Stomach (tissue), 8 donors: ENCODE measurements at regions not wholly inside any gene's neighbourhood (a gene's known extent, or its start where the extent isn't known, plus 50 kb on each side); places are given as distances from the start of the nearest gene placed in this dataset.

ENCODE experiments used
- DNase-seq, 2 donors: peaks; one replicate each; pipeline versions ENCODE4 v3.0.0 to v3.0.0-alpha.2; 2013 to 2019
- H3K27ac ChIP-seq, 5 donors: fragments of 200-600 bp in 4 of 5; sonication (generic) in 4 of 5; one replicate each; pipeline ENCODE4 v1.5.1; 2013 to 2019; ENCODE audit warnings: mild to moderate bottlenecking in 1 of 5, moderate library complexity in 1 of 5
- H3K27me3 ChIP-seq, 3 donors: fragments of 200-600 bp; sonication (generic); one replicate each; pipeline ENCODE4 v1.5.1; 2017 to 2019; ENCODE audit warnings: mixed run types in 1 of 3
- H3K36me3 ChIP-seq, 4 donors: fragments of 200-600 bp; sonication (generic); 1 replicate in 3 of 4; 2 replicates in 1 of 4; pipeline ENCODE4 v1.5.1; 2016 to 2019
- H3K4me1 ChIP-seq, 4 donors: fragments of 200-600 bp; sonication (generic); one replicate each; pipeline ENCODE4 v1.5.1; 2016 to 2019
- H3K4me3 ChIP-seq, 4 donors: fragments of 200-600 bp; sonication (generic) in 3 of 4; one replicate each; pipeline ENCODE4 v1.5.1; 2016 to 2019; ENCODE audit warnings: mild to moderate bottlenecking in 1 of 4
- H3K9me3 ChIP-seq, 4 donors: fragments of 200-600 bp; sonication (generic); one replicate each; pipeline ENCODE4 v1.5.1; 2016 to 2019
- EP300 ChIP-seq: sonication (generic); formaldehyde crosslinking; IDR thresholded peaks from one replicate; pipeline ENCODE4 v1.6.1; 2017; ENCODE audit warnings: antibody characterized with exemption
- POLR2A ChIP-seq, 4 donors: fragments of 450-650 bp; IDR thresholded peaks; one replicate each; pipeline ENCODE4 v1.6.1; 2016; ENCODE audit warnings: antibody characterized with exemption in 4 of 4, control low read depth in 2 of 4, mild to moderate bottlenecking in 1 of 4, moderate library complexity in 1 of 4
- POLR2AphosphoS5 ChIP-seq, 3 donors: sonication (generic); formaldehyde crosslinking; IDR thresholded peaks; one replicate each; pipeline ENCODE4 v1.6.1; 2016; ENCODE audit warnings: antibody characterized with exemption in 3 of 3
- WGBS, 5 donors: extraction: QIAGEN DNeasy Blood & Tissue Kit in 3 of 5; methylation state at CpG; one replicate each; pipeline versions ENCODE4 v1.1.5 to v1.1.7; 2013 to 2018; 5-methylcytosine and 5-hydroxymethylcytosine counted together
- intact Hi-C: fragments of 100-400 bp; cut with DNase I; formaldehyde crosslinking; loops from one replicate; pipeline ENCODE4 v1.15.1; 2023; ENCODE audit warnings: low total_unique reads
- TF ChIP-seq, protein P1 (sequence below), 7 experiments: fragments of 450-650 bp in 4 of 7; fragments of 200-600 bp in 3 of 7; sonication (generic) in 3 of 7; IDR thresholded peaks; one replicate each; pipeline ENCODE4 v1.5.1; 2016 to 2019; ENCODE audit warnings: antibody characterized with exemption in 7 of 7, control low read depth in 2 of 7, mild to moderate bottlenecking in 1 of 7
- donor health status: healthy with polysubstance abuse.
- donor health status: Bipolar disorder and iron deficiency.
- donor health status: healthy.

DNA sequence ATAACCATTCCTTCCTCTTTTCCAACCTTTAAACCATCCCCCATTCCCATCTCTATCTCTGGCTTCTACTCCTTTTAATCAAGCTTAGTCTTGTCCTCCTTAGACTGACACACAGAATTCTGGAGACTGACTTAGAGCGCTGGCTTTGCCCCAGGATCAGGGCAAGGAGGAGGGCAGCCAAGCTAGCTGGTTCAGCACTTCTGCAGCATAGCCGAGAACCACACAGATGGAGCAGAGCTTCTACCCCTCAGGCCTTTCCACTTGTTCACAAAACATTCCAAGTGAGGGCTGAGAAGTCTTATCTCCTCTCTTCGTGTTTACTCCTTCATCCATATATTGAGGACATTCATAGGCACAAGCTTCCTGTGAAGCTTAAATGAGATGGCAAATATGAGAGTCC lies 246.5 kb upstream of the PEX5L start:
- DNase-seq, result no peak
- Histone ChIP-seq H3K9me3 (no peaks in the 10 kb centered on the region), H3K4me3 (no peak overlapping the region), H3K4me1 (no peaks in the 10 kb centered on the region), H3K27me3 (no peaks in the 10 kb centered on the region), H3K27ac (no peak overlapping the region), H3K36me3 (no peaks in the 10 kb centered on the region)
- TF ChIP-seq, protein P1, sequence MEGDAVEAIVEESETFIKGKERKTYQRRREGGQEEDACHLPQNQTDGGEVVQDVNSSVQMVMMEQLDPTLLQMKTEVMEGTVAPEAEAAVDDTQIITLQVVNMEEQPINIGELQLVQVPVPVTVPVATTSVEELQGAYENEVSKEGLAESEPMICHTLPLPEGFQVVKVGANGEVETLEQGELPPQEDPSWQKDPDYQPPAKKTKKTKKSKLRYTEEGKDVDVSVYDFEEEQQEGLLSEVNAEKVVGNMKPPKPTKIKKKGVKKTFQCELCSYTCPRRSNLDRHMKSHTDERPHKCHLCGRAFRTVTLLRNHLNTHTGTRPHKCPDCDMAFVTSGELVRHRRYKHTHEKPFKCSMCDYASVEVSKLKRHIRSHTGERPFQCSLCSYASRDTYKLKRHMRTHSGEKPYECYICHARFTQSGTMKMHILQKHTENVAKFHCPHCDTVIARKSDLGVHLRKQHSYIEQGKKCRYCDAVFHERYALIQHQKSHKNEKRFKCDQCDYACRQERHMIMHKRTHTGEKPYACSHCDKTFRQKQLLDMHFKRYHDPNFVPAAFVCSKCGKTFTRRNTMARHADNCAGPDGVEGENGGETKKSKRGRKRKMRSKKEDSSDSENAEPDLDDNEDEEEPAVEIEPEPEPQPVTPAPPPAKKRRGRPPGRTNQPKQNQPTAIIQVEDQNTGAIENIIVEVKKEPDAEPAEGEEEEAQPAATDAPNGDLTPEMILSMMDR (IDR thresholded peaks at IDR 0.05), result no peak
- TF ChIP-seq POLR2A (IDR thresholded peaks at IDR 0.05) (no peak), EP300 (no peak), POLR2AphosphoS5 (IDR thresholded peaks at IDR 0.05) (no peak)
- WGBS, 5 donors, result 58 to 80% (median 70%) methylated on average over 3 of the region's 3 CpGs
- intact Hi-C loops, result no loop called here

DNA sequence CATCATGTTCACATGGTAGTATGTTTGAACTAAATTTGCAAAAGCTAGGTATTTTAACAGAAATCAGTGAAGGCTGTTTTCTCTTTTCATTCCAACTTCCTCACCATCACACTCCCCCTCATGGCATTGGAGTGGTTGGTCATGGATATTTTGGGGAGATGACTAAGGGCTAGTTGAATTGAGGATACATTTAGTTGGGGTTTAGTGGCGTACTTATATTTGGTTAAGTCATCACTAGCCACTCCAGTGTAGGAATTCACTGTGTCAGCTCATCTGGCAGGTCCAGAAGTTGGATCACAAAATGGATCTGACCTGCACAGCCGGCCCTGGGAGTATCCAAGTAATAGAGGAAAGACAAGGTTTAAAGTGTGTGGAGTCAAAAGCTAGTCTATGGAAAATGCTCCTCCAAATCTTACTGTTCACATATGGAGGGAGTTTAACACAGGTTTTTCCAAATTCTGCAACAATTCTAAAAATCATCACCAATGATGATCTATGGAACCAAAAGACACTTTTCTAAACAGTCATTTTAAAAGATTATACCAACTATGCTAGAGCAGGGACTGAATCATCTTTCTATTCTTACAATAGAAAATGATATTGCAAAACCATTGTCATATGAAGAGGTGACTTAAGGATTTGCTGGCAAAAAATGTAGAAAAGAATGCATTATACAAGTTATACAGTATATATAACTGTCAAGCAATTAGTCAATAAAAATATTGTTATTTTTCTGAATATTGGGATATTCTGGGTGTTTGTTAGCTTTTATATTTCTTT lies 247.8 kb upstream of the PEX5L start:
- H3K27me3 ChIP-seq, result no peaks in the 10 kb centered on the region
- H3K27ac ChIP-seq, result no peak overlapping the region
- TF ChIP-seq, protein P1 (IDR thresholded peaks at IDR 0.05), result no peak
- TF ChIP-seq POLR2AphosphoS5 (IDR thresholded peaks at IDR 0.05) (no peak), EP300 (no peak), POLR2A (IDR thresholded peaks at IDR 0.05) (no peak)
- WGBS, 5 donors, result 67 to 83% (median 78%) methylated on average over 2 of the region's 2 CpGs
- H3K4me1 ChIP-seq, result no peaks in the 10 kb centered on the region
- DNase-seq, result no peak
- no peaks in the 10 kb centered on the region for H3K36me3 ChIP-seq
- intact Hi-C loops, result no loop called here
- H3K4me3 ChIP-seq, result no peak overlapping the region
- H3K9me3 ChIP-seq, result no peaks in the 10 kb centered on the region

DNA sequence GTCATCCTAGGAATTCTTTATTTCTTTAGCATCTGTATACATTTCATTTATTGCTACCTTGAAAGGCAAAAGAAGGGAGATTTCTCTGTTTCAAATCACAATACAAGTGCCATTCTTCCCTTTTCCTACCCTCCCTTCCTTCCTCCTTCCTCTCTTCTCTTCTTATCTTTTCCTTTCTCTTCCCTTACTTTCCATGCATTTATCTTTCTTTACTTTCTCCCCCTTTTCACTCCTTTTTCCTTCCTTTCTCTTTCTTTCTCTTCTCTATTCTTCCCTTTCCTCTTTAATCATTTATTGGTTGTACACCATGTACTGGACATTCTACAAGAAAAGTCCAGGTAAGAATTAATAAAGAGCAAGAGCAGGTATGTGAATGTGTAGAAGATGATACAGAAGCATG lies 251.0 kb upstream of the PEX5L start:
- H3K4me1 ChIP-seq, result no peaks in the 10 kb centered on the region
- no peaks in the 10 kb centered on the region for H3K27me3 ChIP-seq
- no peak for TF ChIP-seq EP300
- no peak for TF ChIP-seq POLR2AphosphoS5 (IDR thresholded peaks at IDR 0.05)
- TF ChIP-seq, protein P1 (IDR thresholded peaks at IDR 0.05), result no peak
- TF ChIP-seq POLR2A (IDR thresholded peaks at IDR 0.05), result no peak
- no peak overlapping the region for H3K27ac ChIP-seq
- H3K36me3 ChIP-seq, result no peaks in the 10 kb centered on the region
- no peaks in the 10 kb centered on the region for H3K9me3 ChIP-seq
- intact Hi-C loops, result no loop called here
- no peak for DNase-seq
- H3K4me3 ChIP-seq, result no peak overlapping the region

DNA sequence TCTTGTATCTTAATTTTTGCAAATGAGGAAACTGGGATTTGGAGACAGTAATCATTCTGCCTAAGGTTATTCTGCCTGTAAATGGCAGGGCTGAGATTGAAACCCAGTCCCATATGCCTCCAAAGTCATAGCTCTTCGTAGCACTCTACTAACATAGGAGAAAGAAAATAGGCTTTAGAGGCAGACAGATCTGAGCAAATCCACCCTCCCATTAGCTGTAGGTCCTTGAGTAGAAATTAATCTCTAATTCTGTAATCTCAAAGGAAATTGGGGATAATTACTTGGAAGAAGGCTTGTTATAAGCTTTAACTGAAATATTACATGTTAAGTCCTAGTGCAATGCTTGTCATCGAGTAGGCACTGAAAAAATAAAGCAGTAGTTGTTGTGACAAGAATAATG lies 252.1 kb upstream of the PEX5L start:
- no peaks in the 10 kb centered on the region for H3K9me3 ChIP-seq
- no peaks in the 10 kb centered on the region for H3K36me3 ChIP-seq
- H3K27me3 ChIP-seq, result no peaks in the 10 kb centered on the region
- no peak overlapping the region for H3K4me3 ChIP-seq
- intact Hi-C loops, result no loop called here
- TF ChIP-seq, protein P1 (IDR thresholded peaks at IDR 0.05), result no peak
- TF ChIP-seq POLR2AphosphoS5 (IDR thresholded peaks at IDR 0.05) (no peak), EP300 (no peak)
- H3K27ac ChIP-seq, result no peak overlapping the region
- H3K4me1 ChIP-seq, result no peaks in the 10 kb centered on the region
- 66 to 87% (median 73%) methylated on average over 2 of the region's 2 CpGs for WGBS, 5 donors
- DNase-seq, result no peak
